GM18861 (cell line): ENCODE measurements at regions not wholly inside any gene's neighbourhood (a gene's known extent, or its start where the extent isn't known, plus 50 kb on each side); places are given as distances from the start of the nearest gene placed in this dataset.

Source experiments
- ATAC-seq: cut with Tn5 transposase; IDR thresholded peaks from one replicate; pipeline ENCODE4 v1.9.1; 2021; ENCODE audit not compliant: unreplicated experiment

DNA sequence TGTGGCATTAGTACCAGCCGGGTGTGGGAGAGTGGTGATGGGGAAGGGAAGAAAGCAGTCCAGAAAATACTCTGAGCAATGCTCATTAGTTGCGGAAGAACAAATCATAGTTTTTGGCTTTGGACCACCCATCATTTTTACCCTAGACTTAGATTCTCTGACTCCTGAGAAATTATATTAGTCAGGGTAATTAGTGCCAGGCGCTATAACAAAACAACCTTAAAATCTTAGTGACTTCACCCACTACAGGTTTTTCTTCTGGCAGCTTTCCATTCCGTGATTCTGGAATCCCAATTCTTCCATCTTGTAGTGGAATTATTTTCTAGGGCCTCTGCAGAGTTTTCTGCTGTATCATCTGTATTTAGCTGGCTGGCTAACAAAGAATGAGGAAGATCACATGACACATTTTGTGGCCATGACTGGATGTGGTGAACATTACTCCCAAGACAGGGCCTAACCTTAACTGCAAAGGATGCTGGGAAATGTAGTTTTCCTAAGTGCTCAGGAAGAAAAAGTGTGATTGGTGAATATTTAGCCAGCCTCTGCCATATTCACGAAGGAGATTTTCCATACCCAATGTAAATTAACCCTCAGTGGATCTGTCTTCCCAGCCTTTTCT lies 373.0 kb upstream of the MEF2C start:
- ATAC-seq: no peak

DNA sequence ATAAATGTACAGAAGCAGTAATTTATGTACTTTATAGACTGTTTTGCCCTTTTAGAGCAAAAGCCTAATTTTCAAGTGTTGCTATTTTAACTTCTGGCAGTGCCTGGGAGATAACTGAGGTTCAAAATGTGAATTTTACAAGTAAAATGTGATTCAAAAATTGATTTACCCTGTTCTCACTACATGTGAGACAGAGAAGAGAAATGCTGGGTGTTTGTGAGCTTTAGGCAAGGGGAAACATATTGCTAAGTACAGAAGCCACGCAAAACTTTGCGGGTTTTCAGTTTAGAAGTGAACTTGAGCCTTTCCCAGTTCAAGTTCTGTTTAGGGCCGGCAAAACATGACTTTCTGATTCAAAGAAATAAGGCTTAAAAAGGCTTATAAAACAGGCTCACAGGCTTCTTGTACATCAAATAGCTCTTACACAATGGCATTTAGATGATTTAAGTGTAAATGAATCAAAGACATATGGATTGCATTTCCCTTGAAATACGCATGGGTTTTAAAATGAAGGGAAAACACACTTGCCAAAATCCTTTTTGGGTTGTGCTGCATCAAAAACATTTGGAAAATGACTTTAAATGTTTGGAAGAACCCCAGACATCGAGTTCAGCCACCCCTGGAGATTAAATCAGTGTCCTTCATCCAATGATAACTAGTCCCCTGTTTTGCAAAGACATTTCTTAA lies 370.8 kb upstream of the MEF2C start:
- no peak for ATAC-seq

DNA sequence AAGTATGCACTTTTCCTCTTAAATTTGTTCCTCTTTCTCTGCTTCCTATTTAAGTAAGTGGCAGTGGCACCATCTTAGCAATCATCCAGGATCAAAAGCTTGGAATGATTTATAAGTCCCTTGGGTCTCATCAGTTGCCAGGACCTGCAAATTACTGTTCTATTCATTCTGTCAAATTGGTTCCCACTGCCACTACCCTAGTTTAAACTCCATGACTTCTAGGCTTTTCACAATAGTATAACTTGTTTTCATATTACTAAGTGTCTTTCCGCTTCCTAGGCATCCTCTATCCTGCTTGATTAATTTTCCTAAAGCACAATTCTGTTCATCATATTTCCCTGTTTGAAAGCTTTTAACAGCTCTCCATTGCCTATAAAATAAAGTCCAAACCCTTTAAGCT lies 363.9 kb upstream of the MEF2C start:
- ATAC-seq: no peak

DNA sequence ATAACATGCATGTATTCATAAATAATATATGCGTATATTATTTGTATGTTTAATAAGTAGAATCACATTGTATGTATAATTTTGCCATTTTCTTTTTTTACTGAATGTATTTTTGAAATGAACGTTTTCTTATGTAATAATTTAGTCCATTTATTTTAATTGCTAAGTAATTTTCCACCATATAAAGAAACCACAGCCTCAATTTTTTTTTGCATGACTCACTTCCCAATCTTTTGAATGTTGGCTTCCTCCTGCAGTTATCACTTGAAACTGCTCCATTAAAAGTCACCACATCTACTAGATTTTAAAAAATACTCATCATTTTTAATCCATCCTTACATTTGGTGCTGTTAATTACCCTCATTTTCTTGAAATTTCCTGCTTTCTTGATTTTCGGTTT lies 363.3 kb upstream of the MEF2C start:
- no peak for ATAC-seq

DNA sequence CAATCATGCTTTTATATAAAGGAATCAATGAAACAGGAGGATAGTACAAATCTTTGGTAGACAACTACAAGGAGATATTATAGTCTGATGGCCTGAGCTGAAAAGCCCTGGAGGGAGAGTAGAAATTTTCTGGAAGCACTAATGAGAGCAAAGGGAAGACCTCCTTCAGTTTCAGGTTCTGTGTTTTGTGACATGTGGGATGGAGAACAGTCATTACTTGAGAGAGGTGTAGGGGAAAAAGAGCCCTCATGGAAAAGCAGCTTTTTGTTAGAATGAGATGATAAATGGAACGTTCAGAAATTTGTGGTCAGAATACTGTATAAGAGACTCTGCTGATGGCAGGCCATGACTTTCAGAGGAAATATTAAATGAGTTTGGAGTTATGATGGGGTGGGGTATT lies 360.6 kb upstream of the MEF2C start:
- no peak for ATAC-seq

DNA sequence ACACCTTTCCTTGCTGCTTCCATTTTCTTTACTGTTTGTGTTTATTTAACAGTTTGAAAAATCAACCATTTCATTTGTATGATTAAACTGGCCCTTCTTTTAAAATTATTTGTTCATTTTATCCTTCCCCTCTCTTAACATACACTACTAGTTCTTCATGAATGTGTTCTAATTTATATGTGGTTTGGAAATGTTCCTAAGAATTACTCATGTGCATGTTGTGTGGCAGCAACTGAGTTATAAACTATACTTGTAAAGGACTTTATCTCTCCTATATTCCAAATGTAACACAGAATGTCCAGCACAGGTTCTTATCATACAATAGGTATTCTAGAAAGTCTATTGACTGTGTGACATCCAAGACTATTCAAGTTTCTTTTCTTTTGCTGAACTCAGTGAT lies 358.2 kb upstream of the MEF2C start:
- ATAC-seq: no peak

DNA sequence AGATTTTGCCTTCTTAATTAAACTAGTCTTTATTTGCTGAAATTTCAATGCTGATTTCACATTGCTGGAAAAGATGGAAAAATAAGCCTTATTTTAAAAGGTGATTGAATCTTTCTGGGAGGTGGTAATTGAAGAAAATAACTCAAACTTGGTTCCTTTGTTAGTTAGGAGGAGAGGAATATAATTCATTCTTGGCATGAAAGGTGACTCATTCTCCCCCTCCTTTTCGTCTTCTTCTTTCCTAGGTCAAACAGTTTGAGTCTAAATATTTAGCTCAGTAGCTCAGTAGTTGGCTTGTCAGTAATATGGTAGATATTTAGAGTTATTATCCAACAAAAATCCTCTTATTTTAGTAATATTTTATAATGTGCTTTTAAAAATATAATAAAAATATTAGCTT lies 353.9 kb upstream of the MEF2C start:
- no peak for ATAC-seq

DNA sequence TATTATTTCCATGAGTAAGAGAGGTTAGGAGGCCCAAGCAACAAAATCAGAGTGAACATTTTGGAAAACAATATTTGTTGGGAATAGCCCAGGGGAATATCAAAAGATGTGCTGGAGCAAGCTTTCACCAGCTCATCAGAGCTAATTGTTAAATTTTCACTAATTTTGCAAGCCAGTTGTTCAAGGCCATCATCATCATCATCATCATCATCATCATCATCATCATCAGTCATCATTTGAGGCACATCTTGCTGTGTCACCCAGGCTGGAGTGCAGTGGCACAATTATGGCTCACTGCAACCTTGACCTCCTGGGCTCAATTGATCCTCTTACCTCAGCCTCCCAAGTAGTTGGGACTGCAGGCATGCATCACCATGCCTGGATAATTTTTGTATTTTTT lies 350.5 kb upstream of the MEF2C start:
- ATAC-seq: no peak

DNA sequence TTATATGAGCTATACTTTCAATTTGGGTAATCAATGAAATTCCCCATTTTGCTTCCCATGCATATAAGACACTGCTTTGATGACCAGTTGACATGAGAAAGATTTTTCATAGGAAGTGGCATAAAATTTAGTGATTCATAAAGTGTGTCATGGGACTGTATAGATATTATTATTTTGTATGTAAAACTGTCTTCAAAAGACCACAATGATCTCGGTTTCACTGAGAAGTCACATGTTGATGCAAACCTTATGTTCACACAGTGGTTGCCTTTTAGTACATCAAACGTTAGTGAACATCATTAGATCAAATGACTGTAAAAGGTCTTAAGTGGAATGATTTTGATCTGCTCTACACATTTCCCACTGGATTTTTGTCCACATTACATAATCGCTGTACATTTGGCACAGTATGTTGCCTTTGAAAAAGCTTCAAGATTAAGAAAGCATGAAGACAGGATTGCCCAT lies 349.2 kb upstream of the MEF2C start:
- ATAC-seq: peak; percentile 97

DNA sequence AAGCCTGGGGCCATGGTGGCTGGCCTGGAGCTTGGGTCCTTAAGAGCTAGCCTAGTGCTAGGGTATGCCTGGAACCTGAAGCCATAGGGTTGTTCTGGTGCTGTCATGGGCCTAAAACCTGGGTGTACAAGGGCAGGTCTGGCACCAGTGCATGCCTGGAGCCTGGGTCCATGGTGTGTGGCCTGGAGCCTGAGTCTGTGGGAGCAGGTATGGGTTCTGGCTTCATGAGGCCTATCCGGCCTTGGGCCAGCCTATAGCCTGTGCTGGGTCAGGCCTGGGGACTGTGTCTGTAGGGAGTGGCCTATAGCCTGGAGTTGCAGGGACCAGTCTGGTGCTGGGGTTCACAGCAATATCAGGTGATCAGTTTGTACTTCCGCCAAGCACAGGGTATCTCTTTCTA lies 347.2 kb upstream of the MEF2C start:
- no peak for ATAC-seq

DNA sequence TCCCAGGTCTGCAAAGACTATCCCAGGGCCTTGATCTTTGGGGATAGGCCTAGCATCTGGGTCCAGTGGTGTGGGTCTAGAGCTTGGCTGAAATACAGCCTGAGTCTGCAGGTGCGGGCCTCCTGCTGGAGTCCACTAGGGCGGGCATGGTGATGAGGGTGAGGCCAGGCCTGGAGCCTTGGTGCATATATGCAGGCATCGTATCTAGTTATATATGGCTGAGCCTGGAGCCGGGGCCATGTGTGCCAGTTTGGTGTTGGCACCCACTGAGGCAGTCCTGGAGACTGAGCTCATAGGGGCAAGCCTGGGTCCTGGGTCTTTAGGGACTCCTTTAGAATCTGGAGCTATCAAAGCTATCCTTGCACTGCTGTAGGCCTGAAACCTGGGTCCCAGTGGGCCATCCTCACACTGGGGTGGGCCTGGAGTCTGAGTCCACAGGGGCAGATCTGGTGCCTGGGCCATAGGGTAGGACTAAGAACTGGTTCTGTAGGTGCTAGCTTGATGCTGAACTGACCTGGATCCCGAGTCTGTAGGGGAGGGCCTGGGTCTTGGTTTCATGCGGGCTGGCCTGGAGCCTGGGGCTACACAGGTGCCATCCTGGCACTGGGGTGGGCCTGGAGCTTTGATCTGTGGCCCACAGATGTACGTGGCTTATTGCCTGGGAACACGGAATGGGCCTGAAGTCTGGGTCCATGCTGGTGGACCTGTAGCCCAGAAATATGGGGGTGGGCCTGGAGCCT lies 346.5 kb upstream of the MEF2C start:
- ATAC-seq: no peak

DNA sequence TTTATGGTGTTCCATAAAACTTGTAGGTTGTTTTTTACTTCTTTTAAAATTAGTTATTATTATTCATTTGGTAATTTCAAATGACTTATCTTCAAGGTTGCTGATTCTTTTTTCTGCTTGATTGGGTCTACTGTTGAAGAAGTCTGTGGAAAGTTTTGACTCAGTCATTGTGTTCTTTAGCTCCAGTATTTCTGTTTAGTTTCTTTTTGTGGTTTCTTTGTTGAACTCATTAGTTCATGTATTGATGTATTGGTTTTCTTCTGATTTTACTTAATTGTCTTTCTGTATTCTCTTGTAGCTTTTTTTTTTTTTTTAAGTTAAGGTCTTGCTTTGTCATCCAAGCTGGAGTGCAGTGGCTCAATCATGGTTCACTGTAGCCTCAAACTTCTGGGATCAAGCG lies 345.4 kb upstream of the MEF2C start:
- no peak for ATAC-seq

DNA sequence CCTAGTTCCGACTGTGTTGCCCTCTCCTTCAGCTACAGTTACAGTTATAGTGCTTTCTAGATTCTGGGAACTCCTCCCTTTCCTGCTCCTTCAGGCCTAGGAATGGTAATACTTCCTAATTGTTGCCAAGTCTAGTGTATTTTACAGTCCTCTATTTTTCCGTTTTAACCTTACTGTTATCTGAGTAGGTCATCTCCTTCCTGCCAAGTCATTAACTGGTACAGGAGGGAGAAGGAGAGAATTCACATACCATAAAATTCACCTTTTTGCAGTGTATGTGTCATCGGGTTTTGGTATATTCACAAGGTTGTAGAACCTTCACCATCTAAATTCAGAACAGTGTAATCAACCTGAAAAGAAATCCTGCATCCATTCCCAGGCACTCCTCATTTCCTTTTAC lies 335.4 kb upstream of the MEF2C start:
- no peak for ATAC-seq

DNA sequence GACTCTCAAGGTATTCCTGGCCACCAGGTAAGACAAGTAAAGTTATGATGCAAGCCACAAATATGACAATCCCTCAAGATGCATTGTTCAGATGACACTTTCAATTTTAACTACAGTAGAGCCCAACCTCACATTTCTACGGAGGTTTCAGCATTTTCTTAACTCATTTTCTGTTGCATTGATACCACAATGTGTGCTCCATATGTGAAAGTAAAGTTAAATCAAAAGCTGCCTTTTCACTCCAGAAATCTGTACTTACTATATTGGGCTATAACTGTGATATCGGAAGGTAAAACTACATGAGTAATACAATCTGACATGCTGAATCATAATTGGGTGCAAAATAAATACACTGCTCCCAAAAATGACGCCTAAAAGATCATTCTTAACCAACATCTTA lies 333.6 kb upstream of the MEF2C start:
- ATAC-seq: no peak

DNA sequence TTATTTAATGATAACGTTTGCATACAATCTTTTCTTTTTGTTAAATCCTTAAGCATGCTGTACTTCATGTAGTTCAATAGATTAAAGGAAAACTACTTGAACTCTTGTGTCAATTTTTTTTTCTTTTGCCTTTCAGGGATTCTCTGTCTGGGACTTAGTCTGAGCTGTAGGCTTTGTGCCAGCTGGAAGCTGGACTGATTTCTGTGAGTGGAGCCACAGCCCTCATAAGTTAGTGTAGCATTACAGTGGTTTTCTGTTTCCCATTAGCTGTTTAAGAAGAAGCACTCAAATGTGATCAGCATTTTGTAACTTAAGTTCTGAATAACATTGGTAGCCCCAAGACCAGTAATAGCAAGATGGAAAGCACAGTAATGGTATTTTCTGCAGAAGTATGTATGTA lies 330.6 kb upstream of the MEF2C start:
- no peak for ATAC-seq

DNA sequence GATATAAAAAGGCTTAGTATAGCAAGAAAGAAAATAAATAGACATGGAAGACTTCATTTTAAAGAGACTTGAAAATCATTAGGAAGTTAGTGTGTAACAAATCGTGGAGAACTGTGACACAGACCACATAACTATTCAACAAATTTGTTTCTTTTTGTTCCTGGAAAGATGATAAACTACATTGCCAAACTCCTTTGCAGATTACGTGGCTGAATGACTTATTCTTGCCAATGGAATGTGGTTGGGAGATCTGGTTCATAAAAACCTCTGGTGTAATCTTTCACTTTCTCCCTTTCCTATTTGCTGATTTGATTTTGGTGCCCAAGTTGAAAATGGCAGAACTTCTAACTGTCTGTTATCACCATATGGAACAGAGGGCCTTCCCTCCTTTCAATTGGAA lies 328.9 kb upstream of the MEF2C start:
- ATAC-seq: no peak

DNA sequence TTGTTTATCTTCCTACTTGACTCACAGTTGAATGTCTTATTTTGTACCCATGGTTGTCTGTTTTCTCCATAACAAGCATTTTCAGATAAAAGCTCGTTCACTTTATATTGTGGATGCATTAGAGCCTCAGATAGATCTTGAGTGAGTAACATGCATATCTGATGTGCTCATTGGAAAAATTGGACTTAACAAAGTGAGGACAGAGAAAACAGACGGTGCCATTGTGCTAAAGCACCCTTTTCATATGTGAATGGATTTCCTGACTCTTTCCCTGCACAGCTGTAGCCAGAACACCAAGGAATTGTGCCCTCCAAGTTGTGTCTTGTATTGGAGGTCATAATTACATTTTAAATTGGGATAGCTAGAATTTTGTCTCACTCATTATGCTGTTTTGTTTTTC lies 325.8 kb upstream of the MEF2C start:
- no peak for ATAC-seq

DNA sequence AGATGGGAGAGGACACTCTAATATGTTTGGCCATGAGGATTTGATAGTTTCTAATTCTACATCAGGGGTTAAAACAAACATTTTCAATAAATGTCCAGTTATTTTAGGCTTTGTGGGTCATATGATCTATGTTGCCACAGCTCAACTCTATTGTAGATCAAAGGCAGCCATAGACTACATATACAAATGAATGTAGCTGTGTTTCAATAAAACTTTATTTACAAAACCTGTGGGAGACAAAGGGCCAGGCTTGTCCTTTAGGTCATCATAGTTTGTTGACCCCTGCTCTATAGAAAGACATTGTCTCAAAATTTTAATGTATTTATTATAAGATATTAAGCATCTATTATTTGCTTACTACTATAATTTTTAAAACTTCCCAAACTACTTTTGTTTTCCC lies 325.4 kb upstream of the MEF2C start:
- no peak for ATAC-seq

DNA sequence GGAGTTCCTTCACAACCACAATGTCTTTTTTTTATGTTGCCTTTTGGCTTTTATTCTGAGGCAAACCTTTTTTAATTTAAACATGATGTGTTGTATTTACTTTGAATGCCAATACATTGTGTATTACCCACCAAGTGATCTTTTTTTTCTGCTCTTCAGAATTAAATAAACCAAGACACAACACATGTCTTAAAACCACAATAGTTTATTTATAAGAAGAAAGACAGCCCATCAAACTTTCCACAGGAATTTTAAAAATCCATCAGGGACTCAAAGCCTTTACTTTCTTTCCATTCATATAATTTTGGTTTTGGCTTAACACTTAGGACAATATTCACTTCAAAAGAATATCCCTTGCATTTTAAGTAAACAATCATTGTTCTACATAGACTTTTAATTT lies 321.8 kb upstream of the MEF2C start:
- no peak for ATAC-seq

DNA sequence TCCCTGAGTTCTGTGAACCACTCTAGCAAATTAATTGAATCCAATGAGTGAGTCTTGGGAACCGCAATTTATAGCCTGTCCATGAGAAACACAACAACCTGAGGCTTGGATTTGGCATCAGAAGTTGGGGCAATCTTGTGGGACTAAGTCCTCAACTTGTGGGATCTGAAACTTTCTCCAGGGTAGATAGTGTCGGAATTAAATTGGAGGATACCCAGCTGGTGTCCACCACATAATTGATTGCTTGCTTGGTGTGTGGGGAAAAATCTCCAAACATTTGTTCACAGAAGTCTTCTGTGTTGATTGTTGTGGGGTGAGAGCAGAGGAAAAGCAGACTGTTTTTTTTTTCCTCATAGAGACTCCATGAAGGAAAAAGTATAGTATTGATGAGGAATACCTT lies 320.6 kb upstream of the MEF2C start:
- no peak for ATAC-seq

DNA sequence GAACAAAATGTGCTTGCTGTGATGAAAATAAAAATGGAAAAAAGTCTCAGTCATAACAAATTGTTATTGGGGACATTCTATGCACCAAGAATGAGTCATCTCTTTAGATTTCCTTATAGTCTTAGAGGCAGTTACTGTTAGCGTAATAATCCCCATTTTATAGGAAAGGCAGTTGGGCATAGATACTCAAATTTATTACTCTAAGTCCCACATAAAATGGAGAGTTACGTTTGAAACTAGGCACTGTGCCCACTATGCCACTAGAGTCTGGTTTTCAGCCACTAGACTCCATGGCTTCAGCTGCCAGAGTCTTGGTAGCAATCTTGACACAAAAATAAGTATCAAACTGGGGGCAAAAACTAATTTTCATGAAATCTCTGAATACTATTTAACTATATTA lies 317.9 kb upstream of the MEF2C start:
- ATAC-seq: no peak

DNA sequence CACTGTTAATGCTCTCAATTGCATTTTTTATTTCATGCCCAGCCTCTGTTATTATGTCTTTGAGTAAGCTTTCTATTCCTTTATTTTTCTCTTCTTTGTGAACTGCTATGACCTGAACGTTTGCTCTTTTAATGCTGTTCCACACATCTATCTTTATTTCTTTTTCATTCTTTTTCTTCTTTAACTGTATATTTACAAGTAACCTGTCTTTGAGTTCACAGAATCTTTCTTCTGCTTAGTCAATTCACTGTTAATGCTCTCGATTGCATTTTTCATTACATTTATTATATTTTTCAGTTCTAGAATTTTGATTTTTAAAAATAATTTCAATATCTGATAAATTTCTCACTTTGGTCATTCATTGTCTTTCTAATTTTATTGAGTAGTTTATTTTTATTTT lies 316.3 kb upstream of the MEF2C start:
- no peak for ATAC-seq
